GM12878 (cell line): ENCODE measurements at regions not wholly inside any gene's neighbourhood (a gene's known extent, or its start where the extent isn't known, plus 50 kb on each side); places are given as distances from the start of the nearest gene placed in this dataset.

Experiments used
- BHLHE40 ChIP-seq, 2 experiments: fragments of 450-650 bp in 1 of 2; IDR thresholded peaks; 2 replicates each; pipeline ENCODE4 v1.6.1; 2011 to 2017; ENCODE audit warnings: low read depth in 2 of 2, borderline replicate concordance in 1 of 2, improper control_type of control experiment in 1 of 2, low read length in 1 of 2, mild to moderate bottlenecking in 1 of 2
- CHD1 ChIP-seq: IDR thresholded peaks from 2 replicates; pipeline ENCODE4 v1.6.1; 2012; ENCODE audit warnings: low read depth, low read length, improper control_type of control experiment
- MYC ChIP-seq: IDR thresholded peaks from 2 replicates; pipeline ENCODE4 v1.6.1; 2011; ENCODE audit warnings: mild to moderate bottlenecking, low read length, moderate library complexity, inconsistent platforms; ENCODE audit not compliant: insufficient read depth, insufficient replicate concordance, insufficient read length, severe bottlenecking
- NR2C2 ChIP-seq: IDR thresholded peaks from 2 replicates; pipeline ENCODE4 v1.6.1; 2011; ENCODE audit warnings: borderline replicate concordance, low read depth; ENCODE audit not compliant: control insufficient read depth, insufficient read length
- PKNOX1 ChIP-seq: fragments of 450-650 bp; IDR thresholded peaks from 2 replicates; pipeline ENCODE4 v1.6.1; 2016; ENCODE audit warnings: mild to moderate bottlenecking
- SMARCA5 ChIP-seq: fragments of 450-650 bp; IDR thresholded peaks from 2 replicates; pipeline ENCODE4 v1.6.1; 2017; ENCODE audit warnings: mild to moderate bottlenecking
- TCF12 ChIP-seq: IDR thresholded peaks from 2 replicates; pipeline ENCODE4 v1.6.1; 2011; ENCODE audit warnings: low read depth, mild to moderate bottlenecking, low read length
- TF ChIP-seq, protein P1 (sequence below), 3 experiments: IDR thresholded peaks in 2 of 3; conservative IDR thresholded peaks in 1 of 3; 2 replicates each; pipeline ENCODE4 v1.5.1; 2011; ENCODE audit warnings: low read depth in 3 of 3, low read length in 3 of 3, mild to moderate bottlenecking in 3 of 3, control low read depth in 2 of 3, moderate library complexity in 2 of 3, inconsistent platforms in 1 of 3, mixed read lengths in 1 of 3; ENCODE audit not compliant: control insufficient read depth in 2 of 3, insufficient read depth in 1 of 3; ENCODE audit errors: extremely low read depth in 1 of 3

DNA sequence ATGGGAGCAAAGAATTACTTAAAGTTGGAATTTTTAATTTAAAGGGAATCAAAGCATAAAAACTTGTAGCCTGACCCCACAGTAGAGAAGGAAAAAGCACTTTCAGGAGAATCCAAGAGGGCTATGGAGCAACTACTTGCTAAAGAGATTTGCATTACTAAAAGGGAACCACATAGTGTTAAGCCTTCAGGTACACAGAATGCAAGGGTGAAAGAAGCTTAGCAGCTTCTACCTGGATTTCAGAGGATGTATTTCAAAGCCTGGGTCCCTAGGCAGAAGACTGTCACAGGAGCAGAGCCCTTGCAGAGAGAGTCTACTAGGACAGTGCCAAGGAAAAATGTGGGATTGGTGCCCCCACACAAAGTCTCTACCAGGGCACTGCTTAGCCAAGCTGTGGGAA, 575.0 kb downstream of the GBE1 start:
- TF ChIP-seq BHLHE40 (IDR thresholded peaks at IDR 0.05; ENCODE audit: borderline replicate concordance in 1 of 2, low read depth in 2 of 2, low read length in 1 of 2) (no peak), SMARCA5 (no peak), CHD1 (no peak), PKNOX1 (no peak), MYC (no peak), NR2C2 (no peak), TCF12 (no peak)
- TF ChIP-seq, protein P1, sequence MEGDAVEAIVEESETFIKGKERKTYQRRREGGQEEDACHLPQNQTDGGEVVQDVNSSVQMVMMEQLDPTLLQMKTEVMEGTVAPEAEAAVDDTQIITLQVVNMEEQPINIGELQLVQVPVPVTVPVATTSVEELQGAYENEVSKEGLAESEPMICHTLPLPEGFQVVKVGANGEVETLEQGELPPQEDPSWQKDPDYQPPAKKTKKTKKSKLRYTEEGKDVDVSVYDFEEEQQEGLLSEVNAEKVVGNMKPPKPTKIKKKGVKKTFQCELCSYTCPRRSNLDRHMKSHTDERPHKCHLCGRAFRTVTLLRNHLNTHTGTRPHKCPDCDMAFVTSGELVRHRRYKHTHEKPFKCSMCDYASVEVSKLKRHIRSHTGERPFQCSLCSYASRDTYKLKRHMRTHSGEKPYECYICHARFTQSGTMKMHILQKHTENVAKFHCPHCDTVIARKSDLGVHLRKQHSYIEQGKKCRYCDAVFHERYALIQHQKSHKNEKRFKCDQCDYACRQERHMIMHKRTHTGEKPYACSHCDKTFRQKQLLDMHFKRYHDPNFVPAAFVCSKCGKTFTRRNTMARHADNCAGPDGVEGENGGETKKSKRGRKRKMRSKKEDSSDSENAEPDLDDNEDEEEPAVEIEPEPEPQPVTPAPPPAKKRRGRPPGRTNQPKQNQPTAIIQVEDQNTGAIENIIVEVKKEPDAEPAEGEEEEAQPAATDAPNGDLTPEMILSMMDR (IDR thresholded peaks at IDR 0.05 in 2 of 3, conservative IDR thresholded peaks at IDR 0.05 in 1 of 3; ENCODE audit: control insufficient read depth in 2 of 3, extremely low read depth in 1 of 3, insufficient read depth in 1 of 3, low read depth in 3 of 3, low read length in 3 of 3), result no peak
